ENCODE measurements at regions not wholly inside any gene's neighbourhood (a gene's known extent, or its start where the extent isn't known, plus 50 kb on each side); places are given as distances from the start of the nearest gene placed in this dataset.

- CTCF ChIA-PET, result no interaction called here
- POLR2A ChIA-PET, result no interaction called here
- no peak for FAIRE-seq
These were observed 624.3 kb upstream of the SOX9 start for GRCh38 chr17:71496552-71496951.

DNA sequence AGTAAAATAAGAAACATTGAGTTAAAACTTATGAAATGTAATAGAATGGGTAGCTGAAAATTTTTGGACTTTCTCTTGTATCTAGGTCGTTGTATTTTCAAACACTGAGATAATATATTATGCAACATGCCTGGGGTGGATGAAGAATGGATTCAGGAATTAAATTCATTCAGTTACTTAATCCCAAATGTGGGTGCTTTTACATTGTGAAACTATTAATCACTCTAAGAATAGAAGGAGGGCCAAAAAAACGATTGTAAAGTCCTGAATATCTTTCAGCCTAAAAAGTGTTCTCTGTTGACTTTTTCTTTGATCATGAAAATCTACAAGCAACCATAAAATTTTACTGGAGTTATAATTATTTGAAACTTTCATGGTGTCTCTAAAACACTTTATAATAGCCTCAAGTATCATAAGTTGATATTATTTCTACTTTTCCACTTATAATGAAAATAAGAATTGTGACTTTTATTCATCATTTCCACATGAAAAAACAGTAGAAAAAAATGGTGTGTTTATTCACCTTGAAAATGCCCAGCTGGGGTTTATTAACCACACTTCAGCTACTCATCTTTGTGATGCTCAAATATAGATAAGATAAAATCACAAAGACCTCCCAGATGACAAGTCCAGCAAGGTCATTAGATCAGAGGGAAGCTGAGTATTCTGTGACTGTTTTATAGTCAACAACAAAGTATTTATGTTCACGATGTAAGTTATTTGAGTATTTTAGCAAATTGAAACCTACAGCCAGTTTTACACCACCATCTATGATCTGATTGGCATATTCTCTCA lies 619.9 kb upstream of the SOX9 start:
- Histone ChIP-seq H3K27me3 (ENCODE audit: control insufficient read depth in 2 of 2, insufficient read depth in 2 of 2, low read length in 2 of 2) (no peaks in the 10 kb centered on the region), H3K9ac (replicated peaks; ENCODE audit: extremely low read depth, insufficient read depth, low read length) (no peak overlapping the region), H4K20me1 (replicated peaks; ENCODE audit: control insufficient read depth, extremely low read depth, insufficient read depth, low read length) (no peaks in the 10 kb centered on the region), H3K36me3 (ENCODE audit: control insufficient read depth in 2 of 2, extremely low read depth in 1 of 2, insufficient read depth in 2 of 2, low read length in 2 of 2) (no peaks in the 10 kb centered on the region), H3K79me2 (ENCODE audit: control insufficient read depth, insufficient read depth, low read length) (no peaks in the 10 kb centered on the region), H3K4me2 (ENCODE audit: insufficient read depth, low read length) (no peak overlapping the region), H3K9me3 (replicated peaks; ENCODE audit: control insufficient read depth, insufficient read depth, low read length) (peaks cover 6% of the 10 kb centered on the region), H3K27ac (ENCODE audit: insufficient read depth, low read depth, low read length) (no peak overlapping the region), H3K9me1 (replicated peaks; ENCODE audit: control insufficient read depth, extremely low read depth, insufficient read depth, low read length) (no peaks in the 10 kb centered on the region), H3K4me1 (ENCODE audit: control insufficient read depth, extremely low read depth, insufficient read depth, low read length) (no peaks in the 10 kb centered on the region), H2AFZ (ENCODE audit: low read depth, low read length) (no peak overlapping the region), H3K4me3 (replicated peaks in 1 of 3; ENCODE audit: insufficient read depth in 1 of 3, low read depth in 1 of 3, low read length in 3 of 3) (no peak overlapping the region)
- CTCF ChIA-PET, result no interaction called here
- POLR2A ChIA-PET, result no interaction called here
- no peak for TF ChIP-seq EZH2 (IDR thresholded peaks at IDR 0.05; ENCODE audit: borderline replicate concordance, low read depth, low read length, severe bottlenecking)
- TF ChIP-seq FOS (IDR thresholded peaks at IDR 0.05; ENCODE audit: borderline replicate concordance, insufficient read depth, low read length), result no peak
- no peak for TF ChIP-seq MAX (IDR thresholded peaks at IDR 0.05; ENCODE audit: insufficient read depth, insufficient read length)
- no peak for TF ChIP-seq POLR2AphosphoS5 (IDR thresholded peaks at IDR 0.05; ENCODE audit: insufficient read depth, low read depth, low read length)
- TF ChIP-seq CTCF (IDR thresholded peaks at IDR 0.05; ENCODE audit: extremely low read depth in 1 of 2, insufficient read depth in 1 of 2, low read depth in 1 of 2, low read length in 2 of 2), result no peak
- TF ChIP-seq MYC (IDR thresholded peaks at IDR 0.05; ENCODE audit: low read depth, low read length), result no peak
- dilution Hi-C loops (cut with MboI; ENCODE audit: extremely low pct_ligation_motif_present, low sequenced_read_pairs), result no loop called here
- intact Hi-C loops (cut with micrococcal nuclease), result no loop called here
- FAIRE-seq, result no peak
- no TSS peak for BruUV-seq (replicated peaks)
- no peak for DNase-seq (ENCODE audit: low read depth, low spot score)

More at GRCh38 chr17:71496552-71496951, 624.3 kb upstream of the SOX9 start:
- H3K4me1 ChIP-seq (ENCODE audit: control insufficient read depth, extremely low read depth, insufficient read depth, low read length), result no peaks in the 10 kb centered on the region
- H2AFZ ChIP-seq (ENCODE audit: low read depth, low read length), result no peak overlapping the region
- TF ChIP-seq MAX (IDR thresholded peaks at IDR 0.05; ENCODE audit: insufficient read depth, insufficient read length) (no peak), FOS (IDR thresholded peaks at IDR 0.05; ENCODE audit: borderline replicate concordance, insufficient read depth, low read length) (no peak)
- no peak for DNase-seq (ENCODE audit: low read depth, low spot score)
- intact Hi-C loops (cut with micrococcal nuclease) (no loop called here), dilution Hi-C loops (cut with MboI; ENCODE audit: extremely low pct_ligation_motif_present, low sequenced_read_pairs) (no loop called here)
- no peak overlapping the region for H3K4me2 ChIP-seq (ENCODE audit: insufficient read depth, low read length)
- H3K79me2 ChIP-seq (ENCODE audit: control insufficient read depth, insufficient read depth, low read length), result no peaks in the 10 kb centered on the region
- H3K4me3 ChIP-seq (replicated peaks in 1 of 3; ENCODE audit: insufficient read depth in 1 of 3, low read depth in 1 of 3, low read length in 3 of 3), result no peak overlapping the region
- no peaks in the 10 kb centered on the region for H3K36me3 ChIP-seq (ENCODE audit: control insufficient read depth in 2 of 2, extremely low read depth in 1 of 2, insufficient read depth in 2 of 2, low read length in 2 of 2)
- H3K9me1 ChIP-seq (replicated peaks; ENCODE audit: control insufficient read depth, extremely low read depth, insufficient read depth, low read length), result no peaks in the 10 kb centered on the region
- no peak overlapping the region for H3K9ac ChIP-seq (replicated peaks; ENCODE audit: extremely low read depth, insufficient read depth, low read length)
- BruUV-seq (replicated peaks), result no TSS peak
- H3K27me3 ChIP-seq (ENCODE audit: control insufficient read depth in 2 of 2, insufficient read depth in 2 of 2, low read length in 2 of 2), result no peaks in the 10 kb centered on the region
- H4K20me1 ChIP-seq (replicated peaks; ENCODE audit: control insufficient read depth, extremely low read depth, insufficient read depth, low read length), result no peaks in the 10 kb centered on the region
- no peak overlapping the region for H3K27ac ChIP-seq (ENCODE audit: insufficient read depth, low read depth, low read length)
- peaks cover 5% of the 10 kb centered on the region for H3K9me3 ChIP-seq (replicated peaks; ENCODE audit: control insufficient read depth, insufficient read depth, low read length)

Measured in endothelial cell of umbilical vein (primary cell).